WERI-Rb-1 (cell line): ENCODE measurements at regions not wholly inside any gene's neighbourhood (a gene's known extent, or its start where the extent isn't known, plus 50 kb on each side); places are given as distances from the start of the nearest gene placed in this dataset.

Source experiments
- DNase-seq: peaks from one replicate; pipeline ENCODE4 v3.0.0-alpha.2; 2020
- H3K27ac ChIP-seq: fragments of 250-450 bp; sonication (Bioruptor Pico); 2 replicates; pipeline ENCODE4 v1.5.1; 2020; ENCODE audit warnings: mild to moderate bottlenecking, moderate library complexity
- H3K27me3 ChIP-seq: fragments of 250-450 bp; sonication (Bioruptor Pico); 2 replicates; pipeline ENCODE4 v1.5.1; 2021; ENCODE audit warnings: mild to moderate bottlenecking, low read depth, moderate library complexity; ENCODE audit not compliant: insufficient read depth, severe bottlenecking
- H3K36me3 ChIP-seq: fragments of 250-450 bp; sonication (Bioruptor Pico); 2 replicates; pipeline ENCODE4 v1.5.1; 2020; ENCODE audit warnings: mild to moderate bottlenecking, moderate library complexity
- H3K4me3 ChIP-seq: 2 replicates; pipeline ENCODE4 v1.5.1; 2011; ENCODE audit warnings: low read depth, mild to moderate bottlenecking, control low read depth, low read length
- H3K9me3 ChIP-seq: fragments of 250-450 bp; sonication (Bioruptor Pico); 2 replicates; pipeline ENCODE4 v1.5.1; 2021; ENCODE audit warnings: mild to moderate bottlenecking, moderate library complexity; ENCODE audit not compliant: severe bottlenecking
- CTCF ChIP-seq: IDR thresholded peaks from 2 replicates; pipeline ENCODE4 v1.5.1; 2011; ENCODE audit warnings: low read depth, mild to moderate bottlenecking, control low read depth, inconsistent platforms, low read length

GRCh38 chr13:40336228-40337221, 329.9 kb downstream of the FOXO1 start:
- Histone ChIP-seq H3K9me3 (no peaks in the 10 kb centered on the region), H3K27me3 (no peaks in the 10 kb centered on the region), H3K36me3 (no peaks in the 10 kb centered on the region), H3K4me3 (no peak overlapping the region), H3K27ac (no peak overlapping the region)
- TF ChIP-seq CTCF: no peak
- DNase-seq: no peak

GRCh38 chr13:40337651-40338050, 328.8 kb downstream of the FOXO1 start:
- no peak for DNase-seq
- Histone ChIP-seq H3K36me3 (no peaks in the 10 kb centered on the region), H3K27ac (no peak overlapping the region), H3K9me3 (no peaks in the 10 kb centered on the region), H3K4me3 (no peak overlapping the region), H3K27me3 (no peaks in the 10 kb centered on the region)
- TF ChIP-seq CTCF: no peak

- TF ChIP-seq CTCF: no peak
- Histone ChIP-seq H3K4me3 (no peak overlapping the region), H3K36me3 (no peaks in the 10 kb centered on the region), H3K27ac (no peak overlapping the region), H3K9me3 (no peaks in the 10 kb centered on the region), H3K27me3 (no peaks in the 10 kb centered on the region)
- DNase-seq: no peak
These were observed 328.2 kb downstream of the FOXO1 start for GRCh38 chr13:40338217-40338616.

- Histone ChIP-seq H3K27ac (no peak overlapping the region), H3K9me3 (no peaks in the 10 kb centered on the region), H3K4me3 (no peak overlapping the region), H3K36me3 (no peaks in the 10 kb centered on the region), H3K27me3 (no peaks in the 10 kb centered on the region)
- DNase-seq: no peak
- no peak for TF ChIP-seq CTCF
These were observed 325.9 kb downstream of the FOXO1 start for GRCh38 chr13:40340368-40341095.

- no peak for DNase-seq
- no peak overlapping the region for H3K27ac ChIP-seq
These were observed 325.4 kb downstream of the FOXO1 start for GRCh38 chr13:40341096-40341471.

More at GRCh38 chr13:40341096-40341471, 325.4 kb downstream of the FOXO1 start:
- no peaks in the 10 kb centered on the region for H3K27me3 ChIP-seq
- no peaks in the 10 kb centered on the region for H3K36me3 ChIP-seq
- H3K4me3 ChIP-seq: no peak overlapping the region
- no peaks in the 10 kb centered on the region for H3K9me3 ChIP-seq
- no peak for TF ChIP-seq CTCF
